Fibroblast of skin of left quadriceps (primary cell): ENCODE measurements at regions not wholly inside any gene's neighbourhood (a gene's known extent, or its start where the extent isn't known, plus 50 kb on each side); places are given as distances from the start of the nearest gene placed in this dataset.
"Not testable (repeated sequence)": the region's sequence is repeated elsewhere in the genome, so short reads cannot be mapped to it uniquely, and the experiment has no call there.

Experiments used
- DNase-seq, 2 experiments: peaks; one replicate each; pipeline ENCODE4 v3.0.0-alpha.2; 2013; ENCODE audit warnings: low read depth in 2 of 2

GRCh38 chr2:168300460-168300859 is 53.1 kb upstream of the STK39 start:
- DNase-seq, result peak; percentile 9 to 20

- DNase-seq, result no peak
Observed at GRCh38 chr2:168304024-168304681, 56.8 kb upstream of the STK39 start.

DNA sequence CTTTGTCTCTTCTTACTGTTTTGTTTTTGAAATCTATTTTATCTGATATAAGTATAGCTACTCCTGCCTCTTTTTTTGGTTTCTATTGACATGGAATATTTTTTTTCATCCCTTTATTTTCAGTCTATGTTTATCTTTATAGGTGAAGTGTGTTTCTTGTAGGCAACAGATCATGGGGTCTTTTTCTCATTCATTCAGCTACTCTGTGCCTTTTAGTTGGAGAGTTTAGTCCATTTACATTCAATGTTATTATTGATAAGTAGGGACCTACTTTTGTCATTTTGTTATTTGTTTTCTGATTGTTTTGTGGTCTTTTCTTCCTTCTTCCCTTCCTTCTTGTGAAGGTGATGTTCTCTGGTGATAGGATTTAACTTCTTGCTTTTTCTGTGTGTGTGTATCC is 60.0 kb upstream of the STK39 start:
- no peak for DNase-seq

DNA sequence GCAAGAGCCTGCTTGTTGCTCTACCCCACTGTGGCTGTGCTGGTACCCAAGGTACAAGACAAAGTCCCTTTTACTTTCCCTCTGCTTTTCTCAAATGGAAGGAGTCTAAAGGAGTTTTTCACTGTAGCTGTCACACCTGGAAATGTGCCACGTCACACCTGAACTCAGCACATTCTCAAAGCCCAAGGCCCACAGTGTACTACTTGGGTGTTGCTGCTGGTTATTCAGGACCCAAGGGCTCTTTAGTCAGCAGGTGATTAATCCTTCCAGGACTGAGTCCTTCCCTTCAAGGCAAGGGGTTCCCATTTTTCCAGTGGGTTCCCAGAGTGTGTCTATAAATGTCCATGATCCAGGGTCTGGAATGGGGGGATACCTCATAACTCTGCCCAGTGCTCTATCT is 63.2 kb upstream of the STK39 start:
- DNase-seq, result no peak

DNA sequence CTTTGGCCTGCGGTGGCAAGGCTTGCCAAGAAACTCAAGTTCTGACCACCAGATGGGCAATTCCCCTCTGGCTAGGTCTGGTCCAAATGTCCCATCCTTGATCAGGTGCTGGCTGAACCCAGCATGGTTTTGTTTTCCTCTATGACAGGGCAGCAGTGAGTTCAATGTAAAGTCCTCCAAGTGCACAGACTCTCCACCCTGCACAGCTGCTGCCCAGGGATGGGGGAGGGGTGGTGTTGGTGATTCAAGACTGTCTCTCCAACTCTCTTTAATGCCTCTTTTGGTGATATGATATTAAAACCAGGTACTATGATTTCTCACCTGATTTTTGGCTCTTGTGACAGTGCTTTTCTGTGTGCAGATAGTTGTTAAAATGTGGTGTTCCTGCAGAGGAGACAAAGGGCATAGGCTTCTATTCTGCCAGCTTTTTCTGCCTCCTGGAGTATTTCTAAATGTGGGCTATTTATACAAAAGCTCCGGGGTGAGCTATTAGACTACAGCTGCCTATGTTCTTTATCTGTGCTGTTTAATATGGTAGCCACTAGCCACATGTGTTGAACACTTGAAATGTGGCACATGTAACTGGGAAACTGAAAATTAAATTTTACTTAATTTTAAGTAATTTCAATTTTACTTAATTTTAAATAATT is 64.0 kb upstream of the STK39 start:
- no peak for DNase-seq

- DNase-seq, result no peak
Observed at GRCh38 chr2:168312036-168312822, 64.8 kb upstream of the STK39 start.

- no peak for DNase-seq
Observed at GRCh38 chr2:168314236-168314635, 66.8 kb upstream of the STK39 start.

DNA sequence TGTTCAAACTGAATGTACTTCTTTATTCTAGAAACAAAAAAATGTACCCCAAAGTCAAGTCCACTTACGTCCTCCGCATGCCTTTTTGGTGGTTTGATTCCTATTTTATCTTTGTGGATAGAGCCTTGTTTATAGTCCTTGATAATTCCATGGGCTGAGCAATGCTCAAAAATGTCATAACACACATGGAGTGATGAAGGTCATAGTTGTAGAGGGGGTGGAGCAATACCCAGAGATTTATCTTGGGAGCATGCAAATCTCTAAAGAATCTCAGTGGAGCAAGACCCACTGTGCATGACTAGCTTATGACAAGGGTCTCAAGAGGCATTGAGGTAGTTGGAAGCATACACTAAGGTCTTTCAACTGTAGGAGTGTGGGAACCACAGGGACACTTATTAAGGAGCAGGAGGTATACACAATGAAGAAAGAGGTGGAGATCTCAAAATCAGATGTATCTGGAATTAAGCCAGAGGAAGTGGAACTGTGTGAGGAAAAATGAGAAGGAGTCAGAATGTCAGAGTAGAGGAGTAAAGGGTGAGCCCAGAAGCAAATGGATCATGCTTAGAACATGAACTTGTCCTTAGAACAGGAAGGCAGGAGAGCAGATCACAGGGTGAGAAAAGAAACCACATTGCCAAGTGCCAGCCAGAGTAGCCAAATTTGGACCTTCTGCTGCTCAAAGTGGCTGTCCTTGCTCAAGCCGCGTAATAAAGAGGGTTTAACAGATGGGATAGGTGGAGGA is 68.1 kb upstream of the STK39 start:
- DNase-seq, result no peak

DNA sequence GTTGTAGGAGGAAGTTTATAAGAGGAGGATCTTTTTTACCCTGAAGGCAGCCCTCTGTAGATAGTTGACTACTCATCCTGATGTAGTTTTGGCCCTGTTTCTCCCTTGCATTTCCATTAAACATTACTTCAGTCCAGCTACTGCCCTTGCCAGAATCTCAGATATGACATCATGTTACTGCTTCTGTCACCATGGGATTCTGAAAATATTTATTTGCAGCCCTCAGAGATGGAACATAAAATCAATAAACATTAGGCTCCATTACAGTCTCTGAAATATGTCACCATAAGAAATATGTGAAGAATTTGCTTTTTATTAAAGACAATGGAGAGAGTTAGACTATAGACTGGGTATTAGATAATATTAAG is 68.7 kb upstream of the STK39 start:
- DNase-seq, result no peak

GRCh38 chr2:168317282-168317681 is 69.9 kb upstream of the STK39 start:
- DNase-seq, result no peak

DNA sequence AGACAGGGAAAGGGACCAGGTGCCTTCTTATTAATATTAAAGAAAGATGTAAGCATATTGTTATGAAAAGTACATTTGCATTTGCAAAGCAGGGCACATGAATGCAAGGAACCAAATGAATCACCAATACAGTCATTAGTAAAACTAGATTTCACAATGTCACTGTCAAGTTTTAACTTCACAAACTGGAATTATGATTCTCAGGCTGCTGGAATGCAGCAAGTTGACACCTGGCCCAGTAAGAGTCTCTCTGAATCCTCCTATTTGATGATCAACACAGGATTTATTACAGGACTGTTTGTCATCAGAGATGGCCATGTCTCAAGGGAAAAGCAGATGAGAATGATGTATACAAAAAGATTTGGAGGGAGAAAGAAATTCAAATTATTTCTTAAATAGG is 72.9 kb upstream of the STK39 start:
- DNase-seq, result no peak

GRCh38 chr2:168322325-168323007 is 75.1 kb upstream of the STK39 start:
- DNase-seq, result no peak

DNA sequence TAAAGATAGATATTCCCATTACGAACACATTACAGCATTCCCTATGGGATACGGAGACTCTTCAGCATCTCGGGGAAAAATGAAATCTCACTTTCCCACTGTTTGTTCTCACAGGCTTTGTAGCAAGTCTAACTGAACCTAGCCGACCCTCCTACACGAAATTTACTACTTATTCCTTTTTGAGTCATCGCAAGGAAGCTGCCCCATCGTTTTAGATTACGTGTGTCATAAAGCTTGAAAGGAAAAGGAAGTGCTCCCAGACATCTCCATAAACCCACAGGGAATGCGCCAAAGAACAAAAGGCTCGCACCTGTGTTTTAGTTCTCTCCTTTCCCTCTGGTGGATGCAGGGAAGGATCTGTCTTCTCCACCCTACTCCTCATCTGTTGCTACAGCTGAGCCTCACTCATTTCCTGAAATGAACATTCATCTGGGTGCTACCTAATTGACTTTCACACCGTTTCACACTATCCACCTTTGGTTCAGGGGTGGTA is 76.2 kb upstream of the STK39 start:
- DNase-seq, result no peak

GRCh38 chr2:168326572-168326971 is 79.2 kb upstream of the STK39 start:
- no peak for DNase-seq

DNA sequence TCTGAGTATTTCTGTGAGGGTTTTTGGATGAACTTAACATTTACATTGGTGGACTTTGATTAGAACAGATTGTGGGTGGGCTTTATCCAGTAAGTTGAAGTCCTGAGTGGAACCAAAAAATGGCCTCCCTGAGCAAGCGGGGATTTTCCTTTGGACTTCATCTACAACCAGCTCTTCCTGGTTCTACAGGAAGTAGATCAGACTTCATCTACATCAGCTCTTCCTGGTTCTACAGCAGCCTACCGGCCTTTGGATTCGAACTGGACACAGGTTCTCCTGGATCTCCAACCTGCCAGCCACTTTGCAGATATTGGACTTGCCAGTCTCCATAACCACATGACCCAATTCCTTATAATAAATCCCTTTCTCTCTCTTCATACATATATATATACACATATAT is 79.9 kb upstream of the STK39 start:
- no peak for DNase-seq

DNA sequence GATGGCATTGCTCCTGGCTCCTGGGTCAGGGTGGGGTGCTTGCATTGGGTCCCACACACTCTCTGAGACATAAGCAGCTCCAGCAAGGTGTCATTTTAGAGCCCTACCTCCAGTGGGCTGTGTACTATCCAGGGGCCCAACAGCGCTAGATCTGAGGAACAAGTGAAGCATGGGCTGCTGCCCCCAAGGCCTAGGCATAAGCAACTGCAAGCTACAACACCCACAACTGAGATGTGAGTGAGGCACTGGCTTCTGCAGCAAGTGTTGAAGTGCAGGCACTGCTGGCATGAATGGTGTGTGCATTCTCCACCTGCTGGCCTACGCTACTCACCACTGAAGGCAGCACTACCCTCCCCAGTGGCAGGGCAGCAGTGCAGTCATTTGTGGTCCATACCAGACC is 81.0 kb upstream of the STK39 start:
- no peak for DNase-seq

DNA sequence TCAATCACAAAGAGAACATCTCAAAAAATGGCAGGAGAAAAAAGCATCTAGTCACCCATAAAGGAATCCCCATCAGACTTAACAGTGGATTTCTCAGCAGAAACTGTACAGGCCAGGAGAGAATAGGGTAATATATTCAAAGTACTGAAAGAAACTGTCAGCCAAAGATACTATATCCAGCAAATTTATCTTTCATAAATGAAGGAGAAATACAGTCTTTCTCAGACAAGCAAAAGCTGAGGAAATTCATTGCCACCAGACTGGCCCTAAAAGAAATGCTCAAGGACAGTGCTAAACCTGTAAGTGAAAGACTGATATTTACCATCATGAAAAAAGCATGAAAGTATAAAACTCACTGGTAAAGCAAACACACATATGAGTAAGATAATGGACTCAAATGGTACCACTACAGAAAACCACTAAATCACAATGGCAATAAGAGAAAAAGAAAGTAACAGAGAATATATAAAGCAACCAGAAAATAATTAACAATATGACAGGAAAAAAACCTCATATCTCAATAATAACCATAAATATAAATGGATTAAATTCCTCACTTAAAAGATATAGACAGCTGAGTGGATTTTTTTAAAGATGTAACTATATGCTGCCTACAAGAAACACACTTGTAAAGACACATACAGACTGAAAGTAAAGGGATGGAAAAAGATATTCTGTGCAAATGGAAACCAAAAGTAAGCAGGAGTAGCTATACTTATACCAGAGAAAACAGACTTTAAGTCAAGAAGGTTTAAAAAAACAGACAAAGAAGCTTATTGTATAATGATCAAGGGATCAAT is 83.4 kb upstream of the STK39 start:
- DNase-seq, result no peak

DNA sequence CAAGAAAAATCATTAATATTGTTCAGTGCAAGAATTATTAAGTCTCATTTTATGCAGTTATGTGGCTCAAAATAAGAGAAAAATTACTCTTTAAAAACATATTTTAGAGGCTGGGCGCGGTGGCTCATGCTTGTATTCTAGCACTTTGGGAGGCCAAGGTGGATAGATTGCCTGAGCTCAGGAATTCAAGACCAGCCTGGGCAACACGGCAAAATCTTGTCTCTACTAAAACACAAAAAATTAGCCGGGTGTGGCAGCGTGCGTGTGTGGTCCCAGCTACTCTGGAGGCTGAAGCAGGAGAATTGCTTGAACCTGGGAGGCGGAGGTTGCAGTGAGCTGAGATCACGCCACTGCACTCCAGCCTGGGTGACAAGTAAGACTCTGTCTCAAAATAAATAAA is 87.9 kb upstream of the STK39 start:
- DNase-seq, result not testable (repeated sequence)

DNA sequence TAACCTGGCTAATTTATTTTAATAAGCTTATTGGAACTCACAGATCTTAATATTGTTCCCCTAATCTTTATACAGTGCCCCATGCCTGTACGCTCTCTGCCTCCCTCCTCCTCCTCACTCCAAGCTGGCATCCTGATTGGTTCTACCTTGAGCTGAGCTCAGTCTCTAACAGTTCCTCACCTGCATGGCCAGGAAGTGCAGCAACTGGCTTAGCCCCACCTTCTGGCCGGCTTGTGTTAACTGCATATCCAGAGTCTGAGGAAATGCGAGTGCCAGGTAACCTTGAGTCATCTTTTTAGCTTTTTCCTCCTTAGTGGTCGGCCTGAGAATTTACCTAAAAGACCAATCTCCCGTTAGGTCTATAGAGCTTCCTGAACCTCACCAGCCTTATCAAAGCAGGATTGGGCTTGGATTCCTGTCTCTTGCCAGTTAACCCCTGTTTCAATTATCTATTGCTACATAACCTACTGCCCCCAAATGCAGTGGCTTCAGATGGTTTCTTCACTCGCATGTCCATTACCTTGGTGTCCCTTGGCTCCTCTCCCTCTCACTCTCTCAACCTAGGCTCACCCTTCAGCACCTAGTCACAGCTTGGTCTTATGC is 89.5 kb upstream of the STK39 start:
- DNase-seq, result no peak

- no peak for DNase-seq
Observed at GRCh38 chr2:168338292-168338691, 90.9 kb upstream of the STK39 start.
